Brain microvascular endothelial cell (primary cell): ENCODE measurements at regions not wholly inside any gene's neighbourhood (a gene's known extent, or its start where the extent isn't known, plus 50 kb on each side); places are given as distances from the start of the nearest gene placed in this dataset.

Experiments used
- DNase-seq: peaks from one replicate; pipeline ENCODE4 v3.0.0-alpha.2; 2020
- H3K27ac ChIP-seq: fragments of 250-450 bp; sonication (Bioruptor Pico); 2 replicates; pipeline ENCODE4 v1.5.1; 2020; ENCODE audit warnings: mild to moderate bottlenecking, moderate library complexity
- H3K27me3 ChIP-seq: fragments of 250-450 bp; sonication (Bioruptor Pico); replicated peaks from 2 replicates; pipeline ENCODE4 v1.5.1; 2020; ENCODE audit warnings: mild to moderate bottlenecking
- H3K36me3 ChIP-seq: fragments of 250-450 bp; sonication (Bioruptor Pico); replicated peaks from 2 replicates; pipeline ENCODE4 v1.5.1; 2020; ENCODE audit warnings: mild to moderate bottlenecking
- H3K4me3 ChIP-seq: 2 replicates; pipeline ENCODE4 v1.5.1; 2011; ENCODE audit warnings: low read depth, mild to moderate bottlenecking, control low read depth, low read length, moderate library complexity
- CTCF ChIP-seq: IDR thresholded peaks from 2 replicates; pipeline ENCODE4 v1.5.1; 2011; ENCODE audit warnings: low read depth, mild to moderate bottlenecking, moderate library complexity, low read length, control low read depth, inconsistent platforms; ENCODE audit errors: missing control alignments
- in situ Hi-C: cut with HindIII; loops from 2 replicates; pipeline ENCODE4 v1.10.0; 2017; ENCODE audit warnings: low sequenced_read_pairs, low pct_ligation_motif_present

GRCh38 chr5:171537070-171537849 is 117.8 kb downstream of the FGF18 start:
- no peak for TF ChIP-seq CTCF
- in situ Hi-C loops: no loop called here

GRCh38 chr5:171537923-171538537 is 118.6 kb downstream of the FGF18 start:
- in situ Hi-C loops: no loop called here
- no peak overlapping the region for H3K4me3 ChIP-seq
- no peak for DNase-seq
- TF ChIP-seq CTCF: no peak
- no peak overlapping the region for H3K27ac ChIP-seq
- no peaks in the 10 kb centered on the region for H3K36me3 ChIP-seq
- no peaks in the 10 kb centered on the region for H3K27me3 ChIP-seq

More at GRCh38 chr5:171537070-171537849, 117.8 kb downstream of the FGF18 start:
- no peak for DNase-seq
- H3K27ac ChIP-seq: no peak overlapping the region
- H3K27me3 ChIP-seq: no peaks in the 10 kb centered on the region
- H3K4me3 ChIP-seq: no peak overlapping the region
- no peaks in the 10 kb centered on the region for H3K36me3 ChIP-seq

- in situ Hi-C loops: no loop called here
- no peak for TF ChIP-seq CTCF
- no peaks in the 10 kb centered on the region for H3K36me3 ChIP-seq
- no peak overlapping the region for H3K4me3 ChIP-seq
- no peaks in the 10 kb centered on the region for H3K27me3 ChIP-seq
- H3K27ac ChIP-seq: no peak overlapping the region
- DNase-seq: no peak
Observed at GRCh38 chr5:171538681-171539080, 119.2 kb downstream of the FGF18 start.

- Histone ChIP-seq H3K4me3 (no peak overlapping the region), H3K36me3 (no peaks in the 10 kb centered on the region), H3K27ac (no peak overlapping the region), H3K27me3 (no peaks in the 10 kb centered on the region)
- DNase-seq: no peak
- TF ChIP-seq CTCF: no peak
- in situ Hi-C loops: no loop called here
Observed at GRCh38 chr5:171540865-171541264, 121.4 kb downstream of the FGF18 start.

GRCh38 chr5:171541341-171541776 is 121.9 kb downstream of the FGF18 start:
- H3K4me3 ChIP-seq: no peak overlapping the region
- no peak overlapping the region for H3K27ac ChIP-seq
- H3K27me3 ChIP-seq: no peaks in the 10 kb centered on the region
- no peaks in the 10 kb centered on the region for H3K36me3 ChIP-seq
- in situ Hi-C loops: no loop called here
- DNase-seq: no peak
- TF ChIP-seq CTCF: no peak
